ENCODE measurements at regions not wholly inside any gene's neighbourhood (a gene's known extent, or its start where the extent isn't known, plus 50 kb on each side); places are given as distances from the start of the nearest gene placed in this dataset.

DNA sequence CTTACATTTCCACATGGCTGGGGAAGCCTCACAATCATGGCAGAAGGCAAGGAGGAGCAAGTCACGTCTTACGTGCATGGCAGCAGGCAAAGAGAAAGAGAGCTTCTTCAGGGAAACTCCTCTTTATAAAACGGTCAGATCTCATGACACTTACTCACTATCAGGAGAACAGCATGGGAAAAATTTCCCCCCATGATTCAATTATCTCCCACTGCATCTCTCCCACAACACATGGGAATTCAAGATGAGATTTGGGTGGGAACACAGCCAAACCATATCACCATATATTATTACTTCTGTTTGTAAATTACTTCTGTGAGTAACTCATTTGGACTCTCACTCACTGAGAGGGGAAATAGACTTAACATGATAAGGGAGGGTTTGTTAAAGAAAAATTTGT lies 1496.8 kb upstream of the TMEM132C start:
- CTCF ChIA-PET: no interaction called here
- no peak for FAIRE-seq
- POLR2A ChIA-PET: no interaction called here

More for the DNA sequence above, 1496.8 kb upstream of the TMEM132C start:
- no TSS peak for BruUV-seq (replicated peaks)
- Histone ChIP-seq H3K79me2 (ENCODE audit: control insufficient read depth, insufficient read depth, low read length) (no peaks in the 10 kb centered on the region), H3K4me1 (ENCODE audit: control insufficient read depth, extremely low read depth, insufficient read depth, low read length) (no peaks in the 10 kb centered on the region), H3K4me2 (ENCODE audit: insufficient read depth, low read length) (no peak overlapping the region), H3K4me3 (replicated peaks in 1 of 3; ENCODE audit: insufficient read depth in 1 of 3, low read depth in 1 of 3, low read length in 3 of 3) (no peak overlapping the region), H3K36me3 (ENCODE audit: control insufficient read depth in 2 of 2, extremely low read depth in 1 of 2, insufficient read depth in 2 of 2, low read length in 2 of 2) (no peaks in the 10 kb centered on the region), H3K9me1 (replicated peaks; ENCODE audit: control insufficient read depth, extremely low read depth, insufficient read depth, low read length) (no peaks in the 10 kb centered on the region), H4K20me1 (replicated peaks; ENCODE audit: control insufficient read depth, extremely low read depth, insufficient read depth, low read length) (no peaks in the 10 kb centered on the region), H2AFZ (ENCODE audit: low read depth, low read length) (no peak overlapping the region), H3K9ac (replicated peaks; ENCODE audit: extremely low read depth, insufficient read depth, low read length) (no peak overlapping the region), H3K9me3 (replicated peaks; ENCODE audit: control insufficient read depth, insufficient read depth, low read length) (peaks cover 2% of the 10 kb centered on the region), H3K27me3 (ENCODE audit: control insufficient read depth in 2 of 2, insufficient read depth in 2 of 2, low read length in 2 of 2) (no peaks in the 10 kb centered on the region), H3K27ac (ENCODE audit: insufficient read depth, low read depth, low read length) (no peak overlapping the region)
- intact Hi-C loops (cut with micrococcal nuclease): no loop called here
- no peak for DNase-seq (ENCODE audit: low read depth, low spot score)
- TF ChIP-seq FOS (IDR thresholded peaks at IDR 0.05; ENCODE audit: borderline replicate concordance, insufficient read depth, low read length) (no peak), MYC (IDR thresholded peaks at IDR 0.05; ENCODE audit: low read depth, low read length) (no peak), POLR2AphosphoS5 (IDR thresholded peaks at IDR 0.05; ENCODE audit: insufficient read depth, low read depth, low read length) (no peak), CTCF (IDR thresholded peaks at IDR 0.05; ENCODE audit: extremely low read depth in 1 of 2, insufficient read depth in 1 of 2, low read depth in 1 of 2, low read length in 2 of 2) (no peak), JUN (IDR thresholded peaks at IDR 0.05; ENCODE audit: borderline replicate concordance, insufficient read depth, insufficient read length, low read depth) (no peak), MAX (IDR thresholded peaks at IDR 0.05; ENCODE audit: insufficient read depth, insufficient read length) (no peak), POLR2A (IDR thresholded peaks at IDR 0.05; ENCODE audit: low read depth, low read length) (no peak), GATA2 (IDR thresholded peaks at IDR 0.05; ENCODE audit: insufficient read depth, insufficient read length, low read depth, low read length) (no peak), EZH2 (IDR thresholded peaks at IDR 0.05; ENCODE audit: borderline replicate concordance, low read depth, low read length, severe bottlenecking) (no peak)
- dilution Hi-C loops (cut with MboI; ENCODE audit: extremely low pct_ligation_motif_present, low sequenced_read_pairs): no loop called here

Data from endothelial cell of umbilical vein (primary cell).